IMR-90 (cell line): ENCODE measurements at regions not wholly inside any gene's neighbourhood (a gene's known extent, or its start where the extent isn't known, plus 50 kb on each side); places are given as distances from the start of the nearest gene placed in this dataset.

ENCODE experiments used
- ATAC-seq: fragments of 200-7000 bp; cut with Tn5 transposase; 2 replicates; pipeline ENCODE4 v1.9.1; 2020; ENCODE audit warnings: low read depth, mild to moderate bottlenecking, moderate library complexity
- BruUV-seq: library from RNA; stranded (reverse); fragments of 400-500 nt; replicated peaks from 2 replicates; lab custom pipeline; 2021; lab: Mats Ljungman, UMichigan
- CTCF ChIA-PET: fragments of 300-600 bp; formaldehyde crosslinking; extraction: SDS; loops from one replicate; lab custom pipeline; 2021; ENCODE audit warnings: antibody characterized with exemption; lab: Yijun Ruan, JAX
- POLR2A ChIA-PET: fragments of 300-600 bp; sonication (Branson Sonifier 250); formaldehyde crosslinking; loops from one replicate; lab custom pipeline; 2022; ENCODE audit warnings: antibody characterized with exemption; ENCODE audit not compliant: unreplicated experiment; lab: Charles Lee
- DNase-seq: peaks from one replicate; pipeline ENCODE4 v3.0.0; 2013
- H2AFZ ChIP-seq: replicated peaks from 2 replicates; pipeline ENCODE3; 2013; ENCODE audit warnings: low read length, mild to moderate bottlenecking; ENCODE audit not compliant: poor library complexity
- H2AK5ac ChIP-seq: 2 replicates; pipeline ENCODE4 v1.6.1; 2013; ENCODE audit warnings: low read depth, low read length, inconsistent platforms
- H2AK9ac ChIP-seq: replicated peaks from 2 replicates; pipeline ENCODE3; 2013; ENCODE audit warnings: mild to moderate bottlenecking, low read depth, low read length, moderate library complexity; ENCODE audit not compliant: poor library complexity
- H2BK120ac ChIP-seq: 2 replicates; pipeline ENCODE4 v1.6.1; 2013; ENCODE audit warnings: low read depth, low read length, inconsistent platforms
- H2BK15ac ChIP-seq: 3 replicates; pipeline ENCODE4 v1.6.1; 2013; ENCODE audit warnings: low read depth, low read length, inconsistent platforms
- H2BK20ac ChIP-seq: 2 replicates; pipeline ENCODE4 v1.6.1; 2013; ENCODE audit warnings: low read depth, mild to moderate bottlenecking, inconsistent platforms, low read length, moderate library complexity
- H2BK5ac ChIP-seq: 2 replicates; pipeline ENCODE4 v1.6.1; 2013; ENCODE audit warnings: mild to moderate bottlenecking, low read depth, low read length, inconsistent platforms; ENCODE audit not compliant: poor library complexity, severe bottlenecking
- H3K14ac ChIP-seq: replicated peaks from 2 replicates; pipeline ENCODE4 v1.6.1; 2013; ENCODE audit warnings: low read depth, low read length, inconsistent platforms
- H3K18ac ChIP-seq: 2 replicates; pipeline ENCODE4 v1.6.1; 2013; ENCODE audit warnings: low read depth, low read length, control low read depth
- H3K23ac ChIP-seq: 2 replicates; pipeline ENCODE4 v1.6.1; 2013; ENCODE audit warnings: low read depth, low read length, inconsistent platforms
- H3K27ac ChIP-seq: 2 replicates; pipeline ENCODE4 v1.5.1; 2013; ENCODE audit warnings: mild to moderate bottlenecking, control low read depth, low read length; ENCODE audit not compliant: insufficient read depth
- H3K27me3 ChIP-seq: 2 replicates; pipeline ENCODE4 v1.6.1; 2013; ENCODE audit warnings: low read length; ENCODE audit not compliant: control insufficient read depth, insufficient read depth
- H3K36me3 ChIP-seq: 2 replicates; pipeline ENCODE4 v1.6.1; 2013; ENCODE audit warnings: low read length, mixed read lengths; ENCODE audit not compliant: control insufficient read depth, insufficient read depth
- H3K4ac ChIP-seq: 2 replicates; pipeline ENCODE4 v1.6.1; 2013; ENCODE audit warnings: low read depth, low read length, inconsistent platforms
- H3K4me1 ChIP-seq: 2 replicates; pipeline ENCODE4 v1.6.1; 2013; ENCODE audit warnings: low read length, mixed read lengths; ENCODE audit not compliant: control insufficient read depth, insufficient read depth
- H3K4me2 ChIP-seq: 2 replicates; pipeline ENCODE4 v1.6.1; 2013; ENCODE audit warnings: low read depth, mild to moderate bottlenecking, control low read depth, low read length, moderate library complexity
- H3K4me3 ChIP-seq: 2 replicates; pipeline ENCODE4 v1.5.1; 2013; ENCODE audit warnings: low read depth, mild to moderate bottlenecking, control low read depth, low read length, moderate library complexity; ENCODE audit not compliant: insufficient read depth
- H3K56ac ChIP-seq: 2 replicates; pipeline ENCODE4 v1.6.1; 2013; ENCODE audit warnings: low read length, inconsistent platforms; ENCODE audit not compliant: insufficient read depth; ENCODE audit errors: extremely low read depth
- H3K79me1 ChIP-seq, 2 experiments: 2 replicates each; pipeline ENCODE4 v1.6.1; 2013; ENCODE audit warnings: low read length in 2 of 2, inconsistent platforms in 1 of 2, low read depth in 1 of 2
- H3K9ac ChIP-seq: 2 replicates; pipeline ENCODE4 v1.6.1; 2013; ENCODE audit warnings: low read depth, low read length, control low read depth
- H3K9me1 ChIP-seq: 2 replicates; pipeline ENCODE4 v1.6.1; 2013; ENCODE audit warnings: low read length, inconsistent platforms; ENCODE audit not compliant: insufficient read depth
- H3K9me3 ChIP-seq: 2 replicates; pipeline ENCODE4 v1.6.1; 2013; ENCODE audit warnings: low read length; ENCODE audit not compliant: control insufficient read depth, insufficient read depth
- H4K20me1 ChIP-seq: 2 replicates; pipeline ENCODE4 v1.6.1; 2013; ENCODE audit warnings: low read length, inconsistent platforms; ENCODE audit not compliant: insufficient read depth
- H4K5ac ChIP-seq: 2 replicates; pipeline ENCODE4 v1.6.1; 2013; ENCODE audit warnings: mild to moderate bottlenecking, low read depth, low read length, control low read depth
- H4K8ac ChIP-seq, 2 experiments: 2 replicates each; pipeline ENCODE4 v1.6.1; 2013; ENCODE audit warnings: low read depth in 2 of 2, low read length in 2 of 2, control low read depth in 1 of 2, inconsistent platforms in 1 of 2
- H4K91ac ChIP-seq: 2 replicates; pipeline ENCODE4 v1.6.1; 2013; ENCODE audit warnings: low read depth, low read length, inconsistent platforms; ENCODE audit not compliant: insufficient read depth
- WGBS, 2 experiments: methylation state at CpG; one replicate each; pipeline versions ENCODE4 v1.1.5 to v1.1.7; 2013; ENCODE audit warnings: missing lambda C conversion rate in 2 of 2; ENCODE audit not compliant: insufficient read length in 1 of 2; ENCODE audit errors: extremely low coverage in 2 of 2; 5-methylcytosine and 5-hydroxymethylcytosine counted together
- dilution Hi-C: fragments of 300-500 bp; cut with HindIII; formaldehyde crosslinking; loops from one replicate; pipeline ENCODE4 v1.14.3; 2018; ENCODE audit warnings: low sequenced_read_pairs; ENCODE audit not compliant: unreplicated experiment
- in situ Hi-C: fragments of 300-500 bp; cut with MboI; formaldehyde crosslinking; loops from 3 replicates; pipeline ENCODE4 v1.14.3; 2019; ENCODE audit warnings: low sequenced_read_pairs, inconsistent platforms, mixed read lengths
- intact Hi-C: fragments of 100-400 bp; cut with micrococcal nuclease; formaldehyde crosslinking; loops from 2 replicates; pipeline ENCODE4 v1.10.0; 2022
- TF ChIP-seq, protein P1 (sequence below): fragments of 150-350 bp; IDR thresholded peaks from 2 replicates; pipeline ENCODE4 v1.6.1; 2016; ENCODE audit warnings: low read depth, mild to moderate bottlenecking, low read length, moderate library complexity, borderline replicate concordance

DNA sequence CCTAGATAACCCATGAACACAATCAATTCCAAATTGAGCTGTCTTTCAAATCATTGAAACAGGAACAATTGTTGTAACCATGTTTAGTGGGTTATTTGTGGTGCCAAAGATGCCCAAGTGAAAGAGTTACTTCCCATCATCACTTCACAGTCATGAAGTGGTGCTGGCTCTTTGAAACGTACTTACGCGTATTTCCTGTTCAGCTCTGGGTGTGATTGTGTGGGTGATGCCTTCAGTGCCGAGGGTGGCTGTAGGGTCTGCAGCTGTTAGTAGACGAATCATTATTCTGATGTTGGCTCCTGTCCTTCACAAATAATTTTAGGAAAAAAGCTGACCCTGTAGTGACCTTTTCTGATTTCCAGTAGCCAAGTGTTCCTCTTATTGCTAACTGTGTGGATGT is 323.1 kb upstream of the KIAA1217 start:
- Histone ChIP-seq H3K18ac (no peak overlapping the region), H3K4me2 (no peak overlapping the region), H3K9me1 (no peaks in the 10 kb centered on the region), H3K4me1 (no peaks in the 10 kb centered on the region), H3K9ac (no peak overlapping the region), H3K4me3 (no peak overlapping the region), H3K27ac (no peak overlapping the region), H2AK9ac (no peak overlapping the region), H3K36me3 (no peaks in the 10 kb centered on the region), H3K4ac (no peak overlapping the region), H2BK20ac (no peak overlapping the region), H2BK120ac (no peak overlapping the region), H2BK5ac (no peak overlapping the region), H4K5ac (no peak overlapping the region), H2AFZ (no peak overlapping the region), H3K56ac (no peak overlapping the region), H4K91ac (no peak overlapping the region), H3K23ac (no peak overlapping the region), H3K27me3 (no peaks in the 10 kb centered on the region), H3K79me1 (no peaks in the 10 kb centered on the region), H2AK5ac (no peak overlapping the region), H3K9me3 (peaks cover 2% of the 10 kb centered on the region; the same call in 1 of the 2 replicates), H3K14ac (no peak overlapping the region), H4K20me1 (no peaks in the 10 kb centered on the region), H2BK15ac (no peak overlapping the region), H4K8ac (no peak overlapping the region)
- dilution Hi-C loops (no loop called here), in situ Hi-C loops (no loop called here), intact Hi-C loops (no loop called here)
- ATAC-seq (no peak), DNase-seq (no peak)
- ChIA-PET POLR2A (no interaction called here), CTCF (no interaction called here)
- BruUV-seq: no TSS peak
- TF ChIP-seq, protein P1, sequence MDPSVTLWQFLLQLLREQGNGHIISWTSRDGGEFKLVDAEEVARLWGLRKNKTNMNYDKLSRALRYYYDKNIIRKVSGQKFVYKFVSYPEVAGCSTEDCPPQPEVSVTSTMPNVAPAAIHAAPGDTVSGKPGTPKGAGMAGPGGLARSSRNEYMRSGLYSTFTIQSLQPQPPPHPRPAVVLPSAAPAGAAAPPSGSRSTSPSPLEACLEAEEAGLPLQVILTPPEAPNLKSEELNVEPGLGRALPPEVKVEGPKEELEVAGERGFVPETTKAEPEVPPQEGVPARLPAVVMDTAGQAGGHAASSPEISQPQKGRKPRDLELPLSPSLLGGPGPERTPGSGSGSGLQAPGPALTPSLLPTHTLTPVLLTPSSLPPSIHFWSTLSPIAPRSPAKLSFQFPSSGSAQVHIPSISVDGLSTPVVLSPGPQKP: no peak
- no CpG with 5 or more reads among the region's 5 CpGs for WGBS, 2 experiments
